Iris pigment epithelial cell (primary cell): ENCODE measurements at regions not wholly inside any gene's neighbourhood (a gene's known extent, or its start where the extent isn't known, plus 50 kb on each side); places are given as distances from the start of the nearest gene placed in this dataset.

Source experiments
- DNase-seq: peaks from one replicate; pipeline ENCODE4 v3.0.0-alpha.2; 2011; ENCODE audit warnings: low read depth

DNA sequence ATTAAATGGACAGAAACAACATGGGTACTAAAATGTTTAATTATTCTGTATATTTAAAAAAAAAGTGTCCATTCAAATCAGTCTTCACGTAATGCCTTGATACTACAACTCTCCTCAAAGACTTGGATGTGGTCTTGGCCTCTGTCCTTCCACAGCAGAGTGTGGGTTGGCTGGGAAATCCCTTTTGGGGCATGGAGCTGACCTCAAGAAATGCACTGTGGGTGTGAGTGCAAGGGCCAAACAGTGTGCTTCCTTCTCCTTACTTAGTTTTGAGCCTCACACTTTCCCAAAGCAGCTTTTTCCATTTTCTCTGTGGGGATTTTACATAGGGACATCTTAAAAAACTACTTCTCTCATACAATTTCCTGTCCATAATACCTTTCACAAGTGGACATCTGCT is 607.4 kb downstream of the EFNB2 start:
- no peak for DNase-seq

DNA sequence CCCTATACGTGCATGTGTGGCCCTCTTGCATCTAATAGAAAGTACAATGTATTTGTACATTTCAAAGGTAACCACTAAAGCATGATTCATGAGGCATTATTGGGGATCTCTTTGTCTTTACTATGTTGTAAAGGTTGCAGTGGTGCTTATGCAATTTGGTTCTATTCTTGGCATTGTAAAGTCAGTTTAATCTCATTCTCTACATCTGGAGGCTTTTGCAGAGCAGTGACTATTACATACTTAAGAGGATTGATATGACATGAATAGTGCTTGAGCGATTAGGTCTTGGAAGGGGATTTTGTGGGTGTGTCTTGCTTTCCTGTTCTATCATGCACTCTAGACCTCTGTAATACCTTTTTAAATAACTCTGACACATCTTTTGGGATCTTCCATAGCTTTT is 610.0 kb downstream of the EFNB2 start:
- peak; percentile 94 for DNase-seq

DNA sequence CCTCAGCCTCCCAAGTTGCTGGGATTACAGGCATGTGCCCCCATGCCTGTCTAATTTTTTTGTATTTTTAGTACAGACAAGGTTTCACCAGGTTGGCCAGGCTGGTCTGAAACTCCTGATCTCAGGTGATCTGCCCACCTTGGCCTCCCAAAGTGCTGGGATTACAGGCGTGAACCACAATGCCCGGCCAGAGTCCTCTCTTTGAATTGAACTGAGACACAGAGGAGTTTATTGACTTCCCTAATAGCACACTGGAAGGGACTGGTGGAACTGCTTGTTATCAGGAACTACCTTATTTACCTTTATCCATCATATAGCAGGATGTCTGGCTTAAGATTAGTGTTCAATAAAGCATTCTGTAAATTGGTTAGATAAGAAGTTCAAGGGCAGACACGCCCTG is 613.8 kb downstream of the EFNB2 start:
- DNase-seq: no peak

DNA sequence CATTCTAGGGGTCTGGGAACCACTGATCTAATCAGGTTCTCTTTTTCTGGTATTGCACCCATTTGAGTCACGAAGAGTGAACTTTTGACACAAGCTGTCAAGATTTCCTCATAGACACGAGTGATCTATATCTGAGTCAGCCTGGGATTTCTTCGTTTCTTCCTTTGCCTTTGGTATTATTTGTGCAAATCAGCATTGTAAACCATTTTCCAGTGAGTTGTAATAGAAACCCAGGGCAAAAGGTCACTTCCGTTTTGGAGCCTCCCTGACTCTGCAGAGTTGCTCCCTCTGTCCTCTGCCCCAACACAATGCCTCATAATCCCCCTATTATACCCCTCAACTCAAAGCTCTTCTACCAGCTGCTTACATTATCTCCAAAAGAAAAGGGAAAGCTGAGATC is 615.1 kb downstream of the EFNB2 start:
- peak; percentile 94 for DNase-seq

DNA sequence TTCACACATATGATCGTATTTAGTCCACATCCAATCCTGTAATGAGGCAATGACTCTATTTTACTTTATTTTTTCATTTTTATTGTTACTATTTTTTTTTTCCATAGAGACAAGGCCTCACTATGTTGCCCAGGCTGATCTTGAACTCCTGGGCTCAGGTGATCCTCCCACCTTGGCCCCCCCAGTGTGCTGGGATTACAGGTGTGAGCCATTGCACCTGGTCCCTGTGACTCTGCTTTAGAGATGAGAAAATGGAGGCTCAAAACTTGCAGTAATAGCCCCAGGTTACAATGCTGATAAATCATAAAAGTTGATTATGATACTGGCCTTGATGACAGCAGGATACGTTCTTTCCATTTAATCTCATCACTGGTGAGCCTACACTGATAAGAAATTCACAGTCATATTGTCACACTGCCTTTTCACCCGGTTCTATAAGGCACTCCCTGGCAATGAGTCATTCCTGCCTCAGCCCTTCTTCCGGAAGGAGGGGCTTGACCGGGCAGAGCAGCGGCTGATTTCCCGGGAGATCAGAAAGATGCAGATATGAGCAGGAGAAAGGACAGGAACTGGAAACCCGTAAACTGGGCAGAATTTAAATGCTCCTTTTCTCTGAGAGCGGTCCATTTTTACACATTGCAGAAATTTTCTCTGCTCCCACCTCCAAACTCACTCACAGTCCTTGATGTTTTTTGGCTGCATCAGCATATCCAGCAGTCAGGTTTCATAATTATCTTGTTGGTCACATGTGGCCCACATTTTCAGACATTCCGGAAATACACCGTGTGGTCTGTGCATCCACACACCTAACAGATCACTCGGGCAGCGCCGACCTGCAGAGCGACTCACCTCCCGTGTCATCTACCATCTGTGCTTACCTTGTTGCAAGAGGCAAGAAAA is 616.4 kb downstream of the EFNB2 start:
- DNase-seq: peak; percentile 88

DNA sequence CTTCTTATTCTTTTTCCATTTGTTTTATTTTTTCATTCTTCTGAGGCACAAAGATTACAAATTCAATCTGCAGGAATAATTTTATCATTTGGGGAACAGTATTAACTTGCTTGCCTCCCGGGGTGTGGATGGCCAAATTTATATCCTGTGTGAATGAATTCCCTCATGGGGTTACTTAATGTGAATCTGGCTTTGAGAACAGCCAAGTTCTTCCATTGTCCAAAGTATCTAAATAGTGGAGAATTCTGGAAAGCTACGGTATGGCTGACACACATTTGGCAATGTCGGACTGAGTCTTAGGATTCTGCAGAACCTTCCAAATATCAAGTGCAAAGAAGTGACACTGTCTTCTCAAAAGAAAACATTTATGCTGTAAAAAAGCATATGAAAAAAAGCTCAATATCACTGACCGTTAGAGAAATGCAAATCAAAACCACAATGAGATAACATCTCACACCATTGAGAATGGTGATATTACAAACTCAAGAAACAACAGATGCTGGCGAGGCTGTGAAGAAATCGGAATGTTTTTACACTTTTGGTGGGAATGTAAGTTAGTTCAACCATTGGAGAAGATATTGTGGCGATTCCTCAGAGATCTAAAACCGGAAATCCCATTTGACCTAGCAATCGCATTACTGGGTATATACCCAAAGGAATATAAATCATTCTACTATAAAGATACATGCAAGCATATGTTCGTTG is 620.2 kb downstream of the EFNB2 start:
- no peak for DNase-seq

DNA sequence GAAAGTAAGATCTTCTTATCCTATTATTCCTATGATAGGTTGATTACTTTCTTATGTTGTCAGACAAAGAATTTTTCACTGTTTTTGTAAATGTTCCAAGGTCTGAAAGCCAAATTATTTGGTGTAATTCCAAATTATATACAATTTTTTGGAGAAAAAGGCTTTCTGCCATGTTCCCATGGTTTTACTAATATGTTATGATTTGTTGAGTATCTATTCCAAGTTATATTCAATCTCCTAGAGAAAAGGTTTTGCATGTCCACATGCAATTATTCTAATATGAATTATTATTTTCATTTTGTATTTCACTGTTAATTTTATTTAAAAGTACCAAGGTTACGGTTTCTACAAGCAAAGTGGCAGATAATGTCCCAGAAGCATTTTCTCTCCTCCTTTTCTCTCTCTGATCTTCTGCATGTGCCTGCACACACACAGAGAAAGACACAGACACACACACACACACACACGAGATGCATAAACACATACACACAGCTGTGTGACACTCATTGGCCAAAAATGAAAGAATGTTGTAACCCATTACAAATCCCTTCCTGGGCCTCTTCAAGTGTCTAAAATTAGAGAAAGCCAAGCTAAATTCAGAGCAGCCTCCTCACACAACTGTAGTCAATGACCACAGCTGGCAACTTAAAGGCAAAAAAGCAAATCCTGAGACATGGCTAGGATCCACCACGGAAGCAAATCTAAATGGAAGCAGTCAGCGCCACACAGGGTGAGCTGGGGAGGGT is 621.0 kb downstream of the EFNB2 start:
- DNase-seq: peak; percentile 82

DNA sequence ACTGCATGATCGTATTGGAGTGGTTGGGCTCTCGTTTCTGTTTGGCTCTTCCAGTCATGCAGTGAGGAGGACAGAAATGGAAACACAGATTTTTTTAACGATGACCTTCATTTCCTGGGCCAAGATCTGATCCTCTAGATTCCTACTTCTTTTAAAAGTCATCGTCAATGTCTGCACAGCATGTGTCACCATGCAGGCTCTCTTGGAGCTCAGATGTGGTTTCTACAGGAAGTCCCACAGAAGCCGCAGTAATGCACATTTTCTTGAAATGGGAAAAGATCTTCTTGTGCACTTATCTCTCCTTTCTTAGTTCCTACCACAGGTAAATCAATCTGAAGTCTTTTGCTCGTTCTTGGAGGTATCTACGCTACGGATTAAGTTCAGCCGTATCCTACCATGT is 626.9 kb downstream of the EFNB2 start:
- DNase-seq: no peak

DNA sequence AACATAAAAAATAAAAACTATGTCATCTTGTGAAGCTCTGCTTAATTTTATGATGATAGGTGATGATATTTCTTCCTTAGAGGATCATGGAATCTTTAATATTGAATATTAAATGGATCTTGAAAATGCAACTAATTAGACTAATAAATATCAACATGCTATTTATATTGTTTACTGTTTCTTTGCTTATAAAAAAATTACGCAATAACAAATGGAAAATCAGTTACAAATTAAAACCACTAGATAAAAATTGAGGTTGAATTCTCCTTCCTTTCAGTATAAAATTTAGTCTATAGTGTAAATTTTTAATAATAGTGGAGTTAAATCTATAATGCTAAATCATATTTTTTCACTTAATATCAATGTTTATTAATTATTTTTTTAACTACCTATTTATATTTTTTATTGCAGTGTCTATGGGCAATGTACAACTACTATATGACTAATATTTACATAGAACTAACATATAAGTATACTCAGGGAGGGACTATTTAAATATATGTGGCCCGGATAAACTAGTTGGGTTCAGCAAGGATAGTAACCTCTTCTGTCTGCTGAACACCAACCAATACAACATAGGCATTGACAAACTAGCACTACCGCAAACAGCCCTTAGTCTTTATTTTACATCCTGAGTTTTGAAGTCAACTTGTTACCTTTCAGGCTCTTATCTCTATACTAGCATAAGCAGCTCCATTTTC is 628.0 kb downstream of the EFNB2 start:
- no peak for DNase-seq

DNA sequence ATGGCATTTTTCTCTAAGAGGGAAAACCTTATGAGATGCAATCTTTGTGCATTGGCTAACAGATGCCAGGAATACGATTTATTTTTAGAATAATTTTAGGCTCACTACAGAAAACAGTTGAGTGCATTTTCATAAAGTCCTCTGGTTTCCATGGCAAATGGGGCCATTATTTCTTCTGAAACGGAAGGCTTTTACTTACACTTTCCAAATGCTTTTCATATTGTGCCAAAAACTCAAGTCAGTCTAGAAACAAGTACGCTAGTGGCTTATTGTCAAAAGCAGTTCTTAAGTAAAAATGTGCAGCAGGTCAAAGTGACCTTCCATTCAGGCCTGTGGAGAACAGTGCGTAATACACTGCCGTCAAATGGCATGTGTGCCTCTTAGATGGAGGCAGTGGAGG is 628.7 kb downstream of the EFNB2 start:
- no peak for DNase-seq

DNA sequence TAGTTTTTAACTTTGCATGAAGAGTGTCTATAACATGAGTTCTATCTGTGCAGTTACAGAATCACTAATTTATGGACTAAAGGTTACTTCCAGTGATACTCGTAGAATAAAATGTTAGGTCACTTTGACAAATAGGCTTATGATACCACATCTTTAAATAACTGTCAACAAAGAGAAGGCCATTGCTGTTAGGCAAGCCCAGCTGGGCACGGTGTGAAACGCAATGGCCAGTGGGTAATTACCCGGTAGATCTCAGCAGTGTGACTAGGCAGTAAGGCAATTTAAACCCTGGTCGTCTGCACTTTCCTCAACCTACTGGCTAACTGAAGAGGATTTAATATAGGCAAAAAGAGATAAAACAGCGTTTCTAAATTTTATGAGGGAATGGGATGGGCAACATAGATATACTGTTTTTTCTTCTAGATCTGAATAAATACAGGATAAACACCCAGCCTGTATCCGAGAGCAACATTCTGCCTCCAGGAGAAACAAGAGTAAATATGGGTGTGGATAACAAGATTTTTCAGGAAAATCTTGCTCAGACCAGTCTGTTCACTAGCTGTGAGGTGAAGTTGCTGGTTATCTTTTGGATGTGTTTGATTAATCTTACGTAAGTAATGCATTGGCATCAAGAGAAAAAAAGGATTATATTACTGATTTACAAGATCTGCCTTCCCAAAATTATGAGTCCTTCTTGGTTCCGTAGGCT is 631.3 kb downstream of the EFNB2 start:
- DNase-seq: no peak

DNA sequence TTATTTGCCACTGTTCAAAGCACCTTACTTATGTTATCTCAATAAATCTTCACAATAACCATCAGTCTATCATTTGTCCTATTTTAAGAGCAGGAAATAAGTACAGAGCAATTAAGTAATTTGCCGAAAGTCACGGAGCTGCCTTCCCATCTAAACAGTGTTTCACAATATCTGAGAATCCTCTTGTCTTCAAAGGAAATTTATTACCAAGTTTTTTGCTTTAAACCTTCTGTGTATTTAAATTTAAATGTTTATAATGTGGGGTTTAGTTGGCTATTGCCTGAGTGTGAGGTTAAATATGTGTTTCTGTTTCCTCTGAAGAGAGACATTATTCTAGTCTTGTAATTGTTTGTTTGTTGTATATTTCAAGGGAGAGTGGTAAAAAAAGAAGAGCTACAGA is 633.1 kb downstream of the EFNB2 start:
- no peak for DNase-seq

DNA sequence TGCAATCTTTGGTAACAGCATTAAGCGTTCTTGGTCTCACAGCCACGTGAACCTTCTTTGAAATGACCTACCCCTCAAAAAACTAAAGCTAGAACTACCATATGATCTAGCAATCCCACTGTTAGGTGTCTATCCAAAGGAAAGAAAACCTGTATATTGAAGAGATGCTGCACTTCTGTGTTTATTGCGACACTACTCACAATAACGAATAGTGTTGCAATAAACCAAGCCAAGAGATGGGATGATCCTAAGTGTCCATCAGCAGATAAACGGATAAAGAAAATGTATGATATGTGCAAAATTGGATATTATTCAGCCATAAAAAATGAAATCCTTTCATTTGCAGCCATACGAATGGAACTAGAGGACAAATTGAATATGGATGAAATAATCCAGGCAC is 637.9 kb downstream of the EFNB2 start:
- DNase-seq: no peak

DNA sequence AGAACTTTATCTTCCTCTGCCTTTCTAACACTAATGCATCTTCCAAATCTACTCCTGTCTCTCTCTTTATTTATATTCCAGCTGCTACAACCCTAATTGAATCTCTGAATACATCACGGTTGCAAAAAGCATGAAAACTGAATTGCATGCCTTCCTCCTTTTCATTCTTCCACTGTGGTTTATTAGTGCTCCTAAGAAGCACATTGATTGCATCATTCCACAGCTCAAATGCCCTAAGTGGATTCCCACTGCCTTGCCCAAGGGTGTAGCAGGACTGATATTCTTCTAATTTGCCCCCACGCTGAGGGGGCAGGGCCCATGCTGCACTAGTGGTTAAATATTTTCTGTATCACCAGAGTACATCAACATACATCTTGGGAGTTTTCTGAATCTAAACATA is 640.8 kb downstream of the EFNB2 start:
- DNase-seq: no peak

DNA sequence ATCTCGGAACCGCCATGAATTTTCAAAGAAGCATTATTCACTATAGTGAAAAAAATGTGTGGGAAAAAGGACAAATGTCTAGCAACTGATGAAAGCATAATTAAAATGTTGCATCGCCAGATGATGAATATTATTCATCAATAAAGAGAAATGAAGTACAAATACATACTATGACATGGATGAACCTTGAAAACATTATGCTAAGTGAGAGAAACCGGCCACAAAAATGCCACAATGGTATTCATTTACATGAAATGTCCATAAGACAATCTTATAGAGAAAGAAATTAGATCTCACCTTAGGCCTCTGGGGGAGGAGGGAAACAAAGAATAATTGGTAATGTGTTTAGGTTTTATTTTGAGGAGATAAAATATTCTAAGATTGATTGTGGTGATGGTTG is 645.0 kb downstream of the EFNB2 start:
- no peak for DNase-seq

DNA sequence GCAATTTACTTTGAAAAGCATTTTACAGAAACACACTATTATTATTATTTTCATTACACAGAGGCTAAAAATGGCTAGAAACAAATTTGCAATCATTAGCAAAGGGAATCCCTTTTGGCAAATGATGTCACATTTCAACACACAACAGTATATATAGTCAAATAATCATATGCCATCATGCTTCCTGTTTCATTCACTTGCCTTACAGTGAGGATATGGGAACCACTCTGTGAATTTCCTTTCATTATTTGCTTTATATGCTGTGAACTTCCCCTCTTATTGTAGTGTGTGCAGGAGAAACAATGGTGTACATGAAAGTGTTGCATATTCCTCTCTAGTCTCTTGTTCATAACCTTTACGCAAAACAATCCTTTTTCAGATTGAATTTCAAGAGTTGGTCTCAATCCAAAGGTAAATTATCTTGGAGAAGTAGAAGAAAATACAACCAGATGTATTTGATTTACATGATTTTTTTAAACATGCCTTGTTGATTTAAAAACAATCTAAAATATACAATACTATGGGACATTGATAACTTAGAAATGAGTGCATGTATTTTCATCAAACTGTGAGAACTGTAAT is 657.3 kb downstream of the EFNB2 start:
- no peak for DNase-seq

DNA sequence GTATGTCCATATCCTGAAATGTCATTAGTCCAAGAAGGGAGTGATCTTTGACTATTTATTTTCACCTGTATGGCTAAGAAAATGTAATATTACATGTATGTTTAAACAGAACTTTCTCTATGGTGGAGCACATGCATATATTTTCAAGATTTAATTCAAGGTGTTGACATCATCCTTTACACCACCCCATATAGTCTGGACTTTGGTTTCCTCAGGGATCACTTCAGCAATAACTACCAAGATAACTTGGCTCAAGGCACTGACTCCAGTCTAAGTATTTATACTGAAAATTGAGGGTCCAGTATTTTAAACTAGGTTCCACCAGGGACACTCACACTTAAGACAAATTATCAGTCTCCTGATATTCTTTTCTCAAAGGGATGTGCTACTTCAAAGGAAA is 660.6 kb downstream of the EFNB2 start:
- DNase-seq: no peak

DNA sequence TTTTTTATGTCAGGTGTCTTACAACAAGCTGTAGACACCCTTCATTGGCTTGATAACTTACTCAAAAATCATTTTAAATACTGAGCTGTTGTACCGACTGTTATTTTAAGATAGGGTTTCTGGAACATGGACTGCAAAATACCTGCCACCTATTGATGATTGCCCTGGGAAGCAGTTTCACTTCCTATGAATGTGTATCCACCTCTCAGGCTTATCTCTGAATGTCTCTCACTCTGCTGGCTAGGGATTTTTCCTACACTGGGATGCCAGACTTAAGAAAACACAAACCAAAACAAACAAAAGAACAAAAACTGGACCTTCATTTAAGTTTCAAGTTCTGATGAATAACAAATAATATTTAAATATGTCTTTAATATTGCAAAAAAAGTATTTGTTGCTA is 663.7 kb downstream of the EFNB2 start:
- no peak for DNase-seq

DNA sequence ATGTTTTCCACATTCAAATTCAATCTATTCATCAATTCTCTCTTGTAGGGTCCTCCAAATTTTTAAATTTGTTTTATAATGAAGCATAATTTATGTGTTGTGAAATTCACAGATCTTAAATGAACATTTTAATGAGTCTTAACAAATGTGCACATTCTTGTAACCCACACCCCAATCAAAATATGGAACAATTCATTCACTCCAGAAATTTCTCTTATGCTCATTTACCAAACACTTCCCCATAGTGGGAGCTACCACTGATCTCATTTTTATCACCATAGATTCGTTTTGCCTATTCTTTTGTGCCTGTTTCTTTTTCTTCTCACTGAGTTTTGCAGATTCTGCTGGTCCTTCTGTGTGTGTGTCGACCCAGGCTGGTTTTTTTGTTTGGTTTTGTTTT is 664.1 kb downstream of the EFNB2 start:
- DNase-seq: no peak

DNA sequence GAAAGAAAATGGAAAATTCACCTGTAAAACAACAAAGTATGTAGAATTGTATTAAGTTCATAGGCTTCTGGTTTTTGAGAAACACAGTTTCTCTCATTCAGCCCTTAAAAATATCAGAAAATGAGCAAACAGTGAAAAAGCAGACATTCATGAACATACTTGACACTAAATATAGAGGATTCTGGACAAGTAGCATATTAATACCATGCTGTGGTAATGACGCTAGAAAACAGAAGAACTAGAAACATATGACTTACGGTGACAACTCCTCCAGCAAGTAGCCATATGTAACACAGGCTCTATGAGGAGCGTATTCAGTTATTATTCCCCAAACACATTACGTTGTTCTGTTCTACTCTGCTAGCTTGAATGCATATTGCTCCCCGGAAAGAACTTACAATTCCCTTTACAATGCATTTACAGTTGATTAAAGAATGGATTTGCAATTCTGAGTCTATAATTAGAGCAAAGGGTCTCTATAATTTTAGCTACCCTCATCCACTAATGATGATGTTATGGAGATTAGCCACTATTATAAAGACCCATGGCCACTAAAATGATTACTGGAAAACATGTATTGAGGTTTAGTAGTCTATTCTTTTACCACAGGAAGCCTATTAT is 672.1 kb downstream of the EFNB2 start:
- no peak for DNase-seq

DNA sequence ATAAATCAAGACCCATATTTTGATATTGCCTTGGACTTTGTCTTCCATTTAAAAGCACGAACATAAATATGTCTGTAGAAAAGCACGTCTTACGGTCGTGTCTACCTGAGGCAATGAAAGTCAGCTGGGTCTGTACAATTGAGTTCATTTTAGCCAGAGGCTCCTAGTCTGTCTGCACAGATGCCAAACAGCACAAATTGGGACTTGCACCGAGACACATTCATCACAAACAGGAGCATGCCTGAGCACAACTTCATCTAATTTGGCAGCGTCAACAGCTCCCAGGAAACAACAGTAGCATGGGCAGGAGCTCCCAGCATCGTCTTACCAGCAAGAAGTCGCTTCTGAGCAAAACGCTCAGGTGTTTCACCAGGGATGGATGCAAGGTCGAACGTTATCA is 687.0 kb downstream of the EFNB2 start:
- DNase-seq: no peak
